ENCODE measurements at regions not wholly inside any gene's neighbourhood (a gene's known extent, or its start where the extent isn't known, plus 50 kb on each side); places are given as distances from the start of the nearest gene placed in this dataset.

DNA sequence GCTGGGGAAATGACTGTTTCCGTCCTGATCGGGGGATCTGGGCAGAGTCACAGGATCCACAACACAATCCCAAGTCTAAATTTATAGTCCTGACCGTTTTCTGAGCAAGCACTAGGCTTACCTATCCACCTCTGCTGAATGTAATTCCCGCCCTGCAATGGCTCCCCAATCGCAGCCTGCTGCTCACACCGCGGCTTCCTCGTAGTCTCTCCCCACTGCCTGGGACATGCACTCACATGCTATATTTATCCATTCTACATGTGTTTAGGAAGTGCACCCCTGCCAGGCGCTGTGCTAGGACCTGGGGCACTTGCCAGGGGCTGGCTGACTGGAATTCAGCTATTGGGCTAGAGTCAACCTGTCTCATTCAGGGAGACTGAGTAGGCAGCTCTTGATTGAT, 246.6 kb upstream of the CSF3R start:
- TF ChIP-seq, protein P1, sequence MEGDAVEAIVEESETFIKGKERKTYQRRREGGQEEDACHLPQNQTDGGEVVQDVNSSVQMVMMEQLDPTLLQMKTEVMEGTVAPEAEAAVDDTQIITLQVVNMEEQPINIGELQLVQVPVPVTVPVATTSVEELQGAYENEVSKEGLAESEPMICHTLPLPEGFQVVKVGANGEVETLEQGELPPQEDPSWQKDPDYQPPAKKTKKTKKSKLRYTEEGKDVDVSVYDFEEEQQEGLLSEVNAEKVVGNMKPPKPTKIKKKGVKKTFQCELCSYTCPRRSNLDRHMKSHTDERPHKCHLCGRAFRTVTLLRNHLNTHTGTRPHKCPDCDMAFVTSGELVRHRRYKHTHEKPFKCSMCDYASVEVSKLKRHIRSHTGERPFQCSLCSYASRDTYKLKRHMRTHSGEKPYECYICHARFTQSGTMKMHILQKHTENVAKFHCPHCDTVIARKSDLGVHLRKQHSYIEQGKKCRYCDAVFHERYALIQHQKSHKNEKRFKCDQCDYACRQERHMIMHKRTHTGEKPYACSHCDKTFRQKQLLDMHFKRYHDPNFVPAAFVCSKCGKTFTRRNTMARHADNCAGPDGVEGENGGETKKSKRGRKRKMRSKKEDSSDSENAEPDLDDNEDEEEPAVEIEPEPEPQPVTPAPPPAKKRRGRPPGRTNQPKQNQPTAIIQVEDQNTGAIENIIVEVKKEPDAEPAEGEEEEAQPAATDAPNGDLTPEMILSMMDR (IDR thresholded peaks at IDR 0.05): no peak
- H3K4me3 ChIP-seq (ENCODE audit: low read length): no peak overlapping the region
- ATAC-seq (ENCODE audit: poor library complexity): no peak
- no peaks in the 10 kb centered on the region for H3K36me3 ChIP-seq (ENCODE audit: insufficient read depth, low read length)
- H3K4me1 Mint-ChIP-seq (ENCODE audit: low read depth): no peaks in the 10 kb centered on the region
- no peaks in the 10 kb centered on the region for H3K9me3 ChIP-seq (ENCODE audit: control insufficient read depth in 1 of 2, insufficient read depth in 1 of 2, low read length in 2 of 2)
- peak in 1 of 14 experiments; percentile 14 for DNase-seq
- H3K36me3 Mint-ChIP-seq (ENCODE audit: low read depth): no peaks in the 10 kb centered on the region
- intact Hi-C loops (cut with DNase I, micrococcal nuclease): no loop called here
- no peaks in the 10 kb centered on the region for H3K9me3 Mint-ChIP-seq
- H3K4me3 Mint-ChIP-seq: no peak overlapping the region
- ChIA-PET CTCF (no interaction called here), POLR2A (no interaction called here)
- H3K27ac ChIP-seq (ENCODE audit: low read depth in 1 of 2, low read length in 2 of 2): no peak overlapping the region
- H3K27me3 Mint-ChIP-seq: peaks cover 48% of the 10 kb centered on the region
- no peaks in the 10 kb centered on the region for H3K4me1 ChIP-seq (ENCODE audit: insufficient read depth, low read length)
- H3K27me3 ChIP-seq (ENCODE audit: control insufficient read depth in 1 of 2, insufficient read depth in 2 of 2, low read length in 2 of 2): peaks cover 4 to 17% of the 10 kb centered on the region in 2 experiments
- no peak overlapping the region for H3K27ac Mint-ChIP-seq

DNA sequence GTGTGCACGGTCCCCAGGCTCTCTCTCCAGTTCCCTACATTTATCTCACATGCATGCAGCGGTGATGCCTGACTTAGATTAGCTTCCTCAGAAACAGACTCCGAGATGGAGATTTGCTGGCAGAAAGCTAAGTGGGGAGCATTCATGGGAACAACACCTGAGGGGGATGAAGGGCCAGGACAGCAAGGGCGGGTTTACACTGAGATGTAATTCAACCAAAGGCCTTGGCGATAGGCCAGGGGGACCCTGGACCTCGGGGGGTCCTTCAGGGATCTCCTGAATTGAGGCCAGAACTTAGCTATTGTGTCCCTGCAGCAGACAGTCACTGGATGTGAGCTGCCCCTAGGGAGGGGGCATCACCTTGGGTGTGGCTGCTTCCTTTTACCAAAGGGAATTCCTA, 246.1 kb upstream of the CSF3R start:
- H3K27ac ChIP-seq (ENCODE audit: low read depth in 1 of 2, low read length in 2 of 2): no peak overlapping the region
- H3K4me3 ChIP-seq (ENCODE audit: low read length): no peak overlapping the region
- Mint-ChIP-seq H3K27ac (no peak overlapping the region), H3K9me3 (no peaks in the 10 kb centered on the region), H3K27me3 (peaks cover 46% of the 10 kb centered on the region), H3K36me3 (ENCODE audit: low read depth) (no peaks in the 10 kb centered on the region), H3K4me3 (no peak overlapping the region), H3K4me1 (ENCODE audit: low read depth) (no peaks in the 10 kb centered on the region)
- no peaks in the 10 kb centered on the region for H3K9me3 ChIP-seq (ENCODE audit: control insufficient read depth in 1 of 2, insufficient read depth in 1 of 2, low read length in 2 of 2)
- ATAC-seq (ENCODE audit: poor library complexity): no peak
- no peak for DNase-seq
- H3K36me3 ChIP-seq (ENCODE audit: insufficient read depth, low read length): no peaks in the 10 kb centered on the region
- CTCF ChIA-PET: no interaction called here
- H3K27me3 ChIP-seq (ENCODE audit: control insufficient read depth in 1 of 2, insufficient read depth in 2 of 2, low read length in 2 of 2): peaks cover 4 to 15% of the 10 kb centered on the region in 2 experiments
- POLR2A ChIA-PET: no interaction called here
- intact Hi-C loops (cut with DNase I, micrococcal nuclease): no loop called here
- no peaks in the 10 kb centered on the region for H3K4me1 ChIP-seq (ENCODE audit: insufficient read depth, low read length)
- TF ChIP-seq, protein P1 (IDR thresholded peaks at IDR 0.05): no peak

DNA sequence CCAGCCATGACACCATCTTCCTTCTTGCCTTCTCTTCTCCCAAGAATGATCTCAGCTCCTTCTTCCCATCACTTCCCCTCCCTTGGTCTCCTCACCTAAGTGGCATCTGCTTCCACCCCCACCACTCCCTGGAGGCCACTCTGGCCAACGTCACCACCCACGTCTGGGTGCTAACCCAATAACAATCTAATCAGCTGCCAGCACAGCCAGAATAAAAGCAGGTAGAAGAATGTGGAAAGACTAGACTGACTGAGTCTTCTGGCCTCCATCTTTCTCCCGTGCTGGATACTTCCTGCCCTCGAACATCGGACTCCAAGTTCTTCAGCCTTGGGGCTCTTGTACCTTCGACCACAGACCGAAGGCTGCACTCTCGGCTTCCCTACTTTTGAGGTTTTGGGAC, 245.3 kb upstream of the CSF3R start:
- intact Hi-C loops (cut with DNase I, micrococcal nuclease): no loop called here
- TF ChIP-seq, protein P1 (IDR thresholded peaks at IDR 0.05): no peak
- no peak overlapping the region for H3K4me3 Mint-ChIP-seq

More for the DNA sequence above, 245.3 kb upstream of the CSF3R start:
- CTCF ChIA-PET: no interaction called here
- Histone ChIP-seq H3K36me3 (ENCODE audit: insufficient read depth, low read length) (no peaks in the 10 kb centered on the region), H3K4me3 (ENCODE audit: low read length) (no peak overlapping the region), H3K4me1 (ENCODE audit: insufficient read depth, low read length) (no peaks in the 10 kb centered on the region), H3K27me3 (ENCODE audit: control insufficient read depth in 1 of 2, insufficient read depth in 2 of 2, low read length in 2 of 2) (peaks cover 8 to 15% of the 10 kb centered on the region in 2 experiments), H3K9me3 (ENCODE audit: control insufficient read depth in 1 of 2, insufficient read depth in 1 of 2, low read length in 2 of 2) (no peaks in the 10 kb centered on the region), H3K27ac (ENCODE audit: low read depth in 1 of 2, low read length in 2 of 2) (no peak overlapping the region)
- POLR2A ChIA-PET: no interaction called here
- Mint-ChIP-seq H3K9me3 (no peaks in the 10 kb centered on the region), H3K4me1 (ENCODE audit: low read depth) (no peaks in the 10 kb centered on the region), H3K27ac (no peak overlapping the region), H3K36me3 (ENCODE audit: low read depth) (no peaks in the 10 kb centered on the region), H3K27me3 (peaks cover 46% of the 10 kb centered on the region)
- DNase-seq (peak in 1 of 14 experiments; percentile 20), ATAC-seq (ENCODE audit: poor library complexity) (no peak)

Measured in CD4-positive, alpha-beta T cell (primary cell).